ENCODE measurements at regions not wholly inside any gene's neighbourhood (a gene's known extent, or its start where the extent isn't known, plus 50 kb on each side); places are given as distances from the start of the nearest gene placed in this dataset.

GRCh38 chr9:108130905-108131304 lies 641.3 kb upstream of the KLF4 start:
- DNase-seq, result no peak

GRCh38 chr9:108125625-108126024 lies 636.1 kb upstream of the KLF4 start:
- DNase-seq, result no peak

- DNase-seq, result no peak
Measured at GRCh38 chr9:108119530-108120113, 630.1 kb upstream of the KLF4 start.

- no peak for DNase-seq
Measured at GRCh38 chr9:108117795-108118194, 628.2 kb upstream of the KLF4 start.

- DNase-seq, result no peak
Measured at GRCh38 chr9:108117306-108117705, 627.7 kb upstream of the KLF4 start.

- no peak for DNase-seq
Measured at GRCh38 chr9:108113596-108113995, 624.0 kb upstream of the KLF4 start.

GRCh38 chr9:108109927-108110690 lies 620.5 kb upstream of the KLF4 start:
- no peak for DNase-seq

GRCh38 chr9:108108852-108109448 lies 619.4 kb upstream of the KLF4 start:
- no peak for DNase-seq

- no peak for DNase-seq
Measured at GRCh38 chr9:108108280-108108851, 618.8 kb upstream of the KLF4 start.

- no peak for DNase-seq
Measured at GRCh38 chr9:108105885-108106284, 616.3 kb upstream of the KLF4 start.

- no peak for DNase-seq
Measured at GRCh38 chr9:108104991-108105390, 615.4 kb upstream of the KLF4 start.

- no peak for DNase-seq
Measured at GRCh38 chr9:108103046-108103693, 613.6 kb upstream of the KLF4 start.

GRCh38 chr9:108101410-108101809 lies 611.8 kb upstream of the KLF4 start:
- DNase-seq, result no peak

- no peak for DNase-seq
Measured at GRCh38 chr9:108100571-108100970, 611.0 kb upstream of the KLF4 start.

GRCh38 chr9:108099854-108100253 lies 610.3 kb upstream of the KLF4 start:
- no peak for DNase-seq

- DNase-seq, result no peak
Measured at GRCh38 chr9:108095496-108095895, 605.9 kb upstream of the KLF4 start.

GRCh38 chr9:108094676-108094993 lies 605.1 kb upstream of the KLF4 start:
- no peak for DNase-seq

- DNase-seq, result no peak
Measured at GRCh38 chr9:108093773-108094675, 604.5 kb upstream of the KLF4 start.

- no peak for DNase-seq
Measured at GRCh38 chr9:108088916-108089315, 599.3 kb upstream of the KLF4 start.

- DNase-seq, result no peak
Measured at GRCh38 chr9:108087781-108088180, 598.2 kb upstream of the KLF4 start.

- DNase-seq, result no peak
Measured at GRCh38 chr9:108086624-108087023, 597.1 kb upstream of the KLF4 start.

- DNase-seq, result no peak
Measured at GRCh38 chr9:108085294-108085693, 595.7 kb upstream of the KLF4 start.

All from activated CD4-positive, CD25-positive, alpha-beta regulatory T cell (primary cell).